Naive thymus-derived CD8-positive, alpha-beta T cell (primary cell): ENCODE measurements at regions not wholly inside any gene's neighbourhood (a gene's known extent, or its start where the extent isn't known, plus 50 kb on each side); places are given as distances from the start of the nearest gene placed in this dataset.

ENCODE experiments used
- ATAC-seq, 2 donors: fragments of 150-1000 bp; cut with Tn5 transposase in 1 of 2; sonication (Bioruptor Pico), chemical (Tn5 transposase) in 1 of 2; 1 replicate in 1 of 2; 2 replicates in 1 of 2; pipeline ENCODE4 v1.10.0; 2021; ENCODE audit warnings: mild to moderate bottlenecking in 2 of 2, moderate library complexity in 2 of 2
- POLR2A ChIA-PET: fragments of 350-600 bp; sonication (Branson Sonifier 250); formaldehyde crosslinking; loops from one replicate; lab custom pipeline; 2021; ENCODE audit warnings: antibody characterized with exemption; lab: Charles Lee
- DNase-seq, 10 donors: peaks; one replicate each; pipeline versions ENCODE4 v3.0.0 to v3.0.0-alpha.2; 2020 to 2022
- H3K27ac Mint-ChIP-seq, 10 donors: one replicate each; pipeline ENCODE4 v1.8.0; 2020 to 2022; ENCODE audit warnings: mild to moderate bottlenecking in 10 of 10, mixed read lengths in 10 of 10, moderate library complexity in 4 of 10, inconsistent platforms in 1 of 10
- H3K27me3 Mint-ChIP-seq, 5 donors: one replicate each; pipeline ENCODE4 v1.8.0; 2021 to 2022; ENCODE audit warnings: mixed read lengths in 5 of 5
- H3K36me3 Mint-ChIP-seq, 3 donors: one replicate each; pipeline ENCODE4 v1.8.0; 2020 to 2022; ENCODE audit warnings: mixed read lengths in 3 of 3, mild to moderate bottlenecking in 2 of 3, inconsistent platforms in 1 of 3
- H3K4me1 Mint-ChIP-seq, 4 donors: one replicate each; pipeline ENCODE4 v1.8.0; 2021 to 2022; ENCODE audit warnings: mixed read lengths in 4 of 4
- H3K4me3 Mint-ChIP-seq, 10 donors: one replicate each; pipeline ENCODE4 v1.8.0; 2020 to 2022; ENCODE audit warnings: mild to moderate bottlenecking in 10 of 10, mixed read lengths in 10 of 10, moderate library complexity in 6 of 10, inconsistent platforms in 1 of 10
- H3K9me3 Mint-ChIP-seq, 9 donors: one replicate each; pipeline ENCODE4 v1.8.0; 2020 to 2022; ENCODE audit warnings: mixed read lengths in 9 of 9, mild to moderate bottlenecking in 3 of 9, inconsistent platforms in 1 of 9, moderate library complexity in 1 of 9

GRCh38 chr13:22325761-22326160 is 654.9 kb downstream of the FGF9 start:
- POLR2A ChIA-PET: no interaction called here
- DNase-seq: no peak
- no peaks in the 10 kb centered on the region for H3K36me3 Mint-ChIP-seq
- H3K27me3 Mint-ChIP-seq: peaks cover 2 to 12% (median 5%) of the 10 kb centered on the region in 5 donors
- H3K27ac Mint-ChIP-seq: no peak overlapping the region
- H3K4me1 Mint-ChIP-seq: no peaks in the 10 kb centered on the region
- ATAC-seq: no peak
- no peak overlapping the region for H3K4me3 Mint-ChIP-seq
- peaks cover 0 to 5% (median 0%) of the 10 kb centered on the region in 9 donors for H3K9me3 Mint-ChIP-seq

- H3K4me1 Mint-ChIP-seq: peaks cover 0 to 2% (median 0%) of the 10 kb centered on the region in 4 donors
- POLR2A ChIA-PET: no interaction called here
- no peak for DNase-seq
- H3K9me3 Mint-ChIP-seq: peaks cover 0 to 16% (median 6%) of the 10 kb centered on the region in 9 donors
- H3K27ac Mint-ChIP-seq: no peak overlapping the region
- H3K36me3 Mint-ChIP-seq: peaks cover 0 to 8% (median 0%) of the 10 kb centered on the region in 3 donors
- H3K27me3 Mint-ChIP-seq: peaks cover 0 to 5% (median 0%) of the 10 kb centered on the region in 5 donors
- no peak overlapping the region for H3K4me3 Mint-ChIP-seq
- ATAC-seq: no peak
Observed at GRCh38 chr13:22332416-22332815, 661.5 kb downstream of the FGF9 start.

GRCh38 chr13:22336460-22336859 is 665.6 kb downstream of the FGF9 start:
- POLR2A ChIA-PET: no interaction called here
- H3K9me3 Mint-ChIP-seq: peaks cover 0 to 24% (median 13%) of the 10 kb centered on the region in 9 donors
- ATAC-seq (no peak), DNase-seq (no peak)
- peaks cover 0 to 5% (median 0%) of the 10 kb centered on the region in 5 donors for H3K27me3 Mint-ChIP-seq
- peaks cover 0 to 2% (median 0%) of the 10 kb centered on the region in 4 donors for H3K4me1 Mint-ChIP-seq
- H3K36me3 Mint-ChIP-seq: peaks cover 0 to 16% (median 7%) of the 10 kb centered on the region in 3 donors
- H3K4me3 Mint-ChIP-seq: no peak overlapping the region
- H3K27ac Mint-ChIP-seq: no peak overlapping the region

- H3K27ac Mint-ChIP-seq: no peak overlapping the region
- no peak for ATAC-seq
- peaks cover 0 to 6% (median 2%) of the 10 kb centered on the region in 3 donors for H3K36me3 Mint-ChIP-seq
- H3K9me3 Mint-ChIP-seq: peaks cover under 1 to 13% (median 6%) of the 10 kb centered on the region in 9 donors
- H3K4me1 Mint-ChIP-seq: no peaks in the 10 kb centered on the region
- peaks cover 0 to 2% (median 0%) of the 10 kb centered on the region in 5 donors for H3K27me3 Mint-ChIP-seq
- no peak overlapping the region for H3K4me3 Mint-ChIP-seq
- POLR2A ChIA-PET: no interaction called here
- DNase-seq: no peak
Observed at GRCh38 chr13:22357132-22357531, 686.3 kb downstream of the FGF9 start.

GRCh38 chr13:22369090-22369489 is 698.2 kb downstream of the FGF9 start:
- DNase-seq (no peak), ATAC-seq (no peak)
- Mint-ChIP-seq H3K4me1 (no peaks in the 10 kb centered on the region), H3K27ac (no peak overlapping the region), H3K9me3 (peaks cover 11 to 47% (median 23%) of the 10 kb centered on the region in 9 donors), H3K27me3 (peaks cover 0 to 6% (median 0%) of the 10 kb centered on the region in 5 donors), H3K36me3 (peaks cover 0 to 13% (median 10%) of the 10 kb centered on the region in 3 donors), H3K4me3 (no peak overlapping the region)
- POLR2A ChIA-PET: no interaction called here

GRCh38 chr13:22369840-22370239 is 699.0 kb downstream of the FGF9 start:
- no peak for DNase-seq
- POLR2A ChIA-PET: no interaction called here

GRCh38 chr13:22372261-22372660 is 701.4 kb downstream of the FGF9 start:
- no peaks in the 10 kb centered on the region for H3K4me1 Mint-ChIP-seq
- H3K9me3 Mint-ChIP-seq: peaks cover 2 to 46% (median 22%) of the 10 kb centered on the region in 9 donors
- ATAC-seq (no peak), DNase-seq (no peak)
- peaks cover 0 to 18% (median 5%) of the 10 kb centered on the region in 3 donors for H3K36me3 Mint-ChIP-seq
- no peak overlapping the region for H3K27ac Mint-ChIP-seq
- H3K4me3 Mint-ChIP-seq: no peak overlapping the region
- H3K27me3 Mint-ChIP-seq: peaks cover 0 to 6% (median 0%) of the 10 kb centered on the region in 5 donors
- POLR2A ChIA-PET: no interaction called here

More at GRCh38 chr13:22369840-22370239, 699.0 kb downstream of the FGF9 start:
- no peak overlapping the region for H3K4me3 Mint-ChIP-seq
- H3K36me3 Mint-ChIP-seq: peaks cover 0 to 13% (median 7%) of the 10 kb centered on the region in 3 donors
- no peak for ATAC-seq
- H3K9me3 Mint-ChIP-seq: peaks cover 11 to 40% (median 23%) of the 10 kb centered on the region in 9 donors
- no peaks in the 10 kb centered on the region for H3K4me1 Mint-ChIP-seq
- H3K27me3 Mint-ChIP-seq: peaks cover 0 to 6% (median 0%) of the 10 kb centered on the region in 5 donors
- no peak overlapping the region for H3K27ac Mint-ChIP-seq

- peaks cover 0 to 31% (median 5%) of the 10 kb centered on the region in 3 donors for H3K36me3 Mint-ChIP-seq
- POLR2A ChIA-PET: no interaction called here
- H3K4me1 Mint-ChIP-seq: no peaks in the 10 kb centered on the region
- DNase-seq (no peak), ATAC-seq (no peak)
- H3K27me3 Mint-ChIP-seq: peaks cover 0 to 2% (median 0%) of the 10 kb centered on the region in 5 donors
- H3K9me3 Mint-ChIP-seq: peaks cover 4 to 64% (median 36%) of the 10 kb centered on the region in 9 donors
- H3K27ac Mint-ChIP-seq: no peak overlapping the region
- H3K4me3 Mint-ChIP-seq: no peak overlapping the region
Observed at GRCh38 chr13:22375151-22375550, 704.3 kb downstream of the FGF9 start.

- H3K27ac Mint-ChIP-seq: no peak overlapping the region
- H3K4me3 Mint-ChIP-seq: no peak overlapping the region
- DNase-seq (no peak), ATAC-seq (no peak)
- peaks cover 0 to 10% (median 1%) of the 10 kb centered on the region in 5 donors for H3K27me3 Mint-ChIP-seq
- H3K9me3 Mint-ChIP-seq: peaks cover 0 to 6% (median 0%) of the 10 kb centered on the region in 9 donors
- no peaks in the 10 kb centered on the region for H3K4me1 Mint-ChIP-seq
- POLR2A ChIA-PET: no interaction called here
- no peaks in the 10 kb centered on the region for H3K36me3 Mint-ChIP-seq
Observed at GRCh38 chr13:22387899-22388298, 717.0 kb downstream of the FGF9 start.

GRCh38 chr13:22399801-22400420 is 729.0 kb downstream of the FGF9 start:
- H3K27ac Mint-ChIP-seq: no peak overlapping the region
- H3K9me3 Mint-ChIP-seq: peaks cover 0 to 4% (median 0%) of the 10 kb centered on the region in 9 donors
- no peaks in the 10 kb centered on the region for H3K4me1 Mint-ChIP-seq
- H3K36me3 Mint-ChIP-seq: no peaks in the 10 kb centered on the region
- no peak overlapping the region for H3K4me3 Mint-ChIP-seq
- ATAC-seq (no peak), DNase-seq (no peak)
- POLR2A ChIA-PET: no interaction called here
- no peaks in the 10 kb centered on the region for H3K27me3 Mint-ChIP-seq

- Mint-ChIP-seq H3K27me3 (peaks cover 0 to 3% (median 0%) of the 10 kb centered on the region in 5 donors), H3K9me3 (peaks cover 0 to 7% (median 0%) of the 10 kb centered on the region in 9 donors), H3K4me3 (no peak overlapping the region)
Observed at GRCh38 chr13:22402682-22403081, 731.8 kb downstream of the FGF9 start.

GRCh38 chr13:22403144-22403543 is 732.3 kb downstream of the FGF9 start:
- Mint-ChIP-seq H3K27ac (no peak overlapping the region), H3K9me3 (peaks cover 0 to 8% (median under 1%) of the 10 kb centered on the region in 9 donors), H3K36me3 (no peaks in the 10 kb centered on the region), H3K4me1 (no peaks in the 10 kb centered on the region), H3K4me3 (no peak overlapping the region), H3K27me3 (peaks cover 0 to 3% (median 0%) of the 10 kb centered on the region in 5 donors)
- DNase-seq (no peak), ATAC-seq (no peak)
- POLR2A ChIA-PET: no interaction called here

More at GRCh38 chr13:22402682-22403081, 731.8 kb downstream of the FGF9 start:
- POLR2A ChIA-PET: no interaction called here
- no peaks in the 10 kb centered on the region for H3K4me1 Mint-ChIP-seq
- no peak overlapping the region for H3K27ac Mint-ChIP-seq
- H3K36me3 Mint-ChIP-seq: no peaks in the 10 kb centered on the region
- ATAC-seq (no peak), DNase-seq (no peak)

GRCh38 chr13:22405891-22406290 is 735.0 kb downstream of the FGF9 start:
- ATAC-seq (no peak), DNase-seq (no peak)
- Mint-ChIP-seq H3K4me3 (no peak overlapping the region), H3K9me3 (peaks cover 2 to 10% (median 7%) of the 10 kb centered on the region in 9 donors), H3K27ac (no peak overlapping the region), H3K36me3 (peaks cover 0 to 6% (median 0%) of the 10 kb centered on the region in 3 donors), H3K4me1 (no peaks in the 10 kb centered on the region), H3K27me3 (peaks cover 0 to 3% (median 0%) of the 10 kb centered on the region in 5 donors)
- POLR2A ChIA-PET: no interaction called here
